GM21717 (cell line): ENCODE measurements at regions not wholly inside any gene's neighbourhood (a gene's known extent, or its start where the extent isn't known, plus 50 kb on each side); places are given as distances from the start of the nearest gene placed in this dataset.

ENCODE experiments used
- ATAC-seq: cut with Tn5 transposase; IDR thresholded peaks from one replicate; pipeline ENCODE4 v1.9.1; 2021; ENCODE audit warnings: mild to moderate bottlenecking, moderate library complexity; ENCODE audit not compliant: unreplicated experiment

- ATAC-seq: no peak
Observed at GRCh38 chr2:226680719-226681118, 118.9 kb downstream of the IRS1 start.

GRCh38 chr2:226679389-226680065 lies 120.1 kb downstream of the IRS1 start:
- ATAC-seq: no peak

- no peak for ATAC-seq
Observed at GRCh38 chr2:226678422-226678821, 121.2 kb downstream of the IRS1 start.

GRCh38 chr2:226677080-226677479 lies 122.5 kb downstream of the IRS1 start:
- ATAC-seq: no peak

- no peak for ATAC-seq
Observed at GRCh38 chr2:226676618-226677017, 123.0 kb downstream of the IRS1 start.

GRCh38 chr2:226674123-226674522 lies 125.5 kb downstream of the IRS1 start:
- ATAC-seq: no peak

GRCh38 chr2:226673314-226673723 lies 126.3 kb downstream of the IRS1 start:
- no peak for ATAC-seq

GRCh38 chr2:226671141-226671676 lies 128.4 kb downstream of the IRS1 start:
- no peak for ATAC-seq

GRCh38 chr2:226669905-226670304 lies 129.7 kb downstream of the IRS1 start:
- ATAC-seq: peak; percentile 87

- ATAC-seq: no peak
Observed at GRCh38 chr2:226669249-226669648, 130.4 kb downstream of the IRS1 start.

- no peak for ATAC-seq
Observed at GRCh38 chr2:226667736-226668135, 131.9 kb downstream of the IRS1 start.

- ATAC-seq: no peak
Observed at GRCh38 chr2:226665306-226665831, 134.3 kb downstream of the IRS1 start.

GRCh38 chr2:226664661-226665060 lies 135.0 kb downstream of the IRS1 start:
- ATAC-seq: no peak

- no peak for ATAC-seq
Observed at GRCh38 chr2:226664140-226664539, 135.5 kb downstream of the IRS1 start.

- no peak for ATAC-seq
Observed at GRCh38 chr2:226661789-226662545, 137.7 kb downstream of the IRS1 start.

- no peak for ATAC-seq
Observed at GRCh38 chr2:226660526-226660925, 139.1 kb downstream of the IRS1 start.

- no peak for ATAC-seq
Observed at GRCh38 chr2:226660124-226660523, 139.5 kb downstream of the IRS1 start.

GRCh38 chr2:226659410-226659809 lies 140.2 kb downstream of the IRS1 start:
- ATAC-seq: no peak

- no peak for ATAC-seq
Observed at GRCh38 chr2:226658555-226658954, 141.1 kb downstream of the IRS1 start.

GRCh38 chr2:226657340-226658053 lies 142.1 kb downstream of the IRS1 start:
- no peak for ATAC-seq

GRCh38 chr2:226656367-226656766 lies 143.3 kb downstream of the IRS1 start:
- no peak for ATAC-seq
